IPS-18a (cell line): ENCODE measurements at regions not wholly inside any gene's neighbourhood (a gene's known extent, or its start where the extent isn't known, plus 50 kb on each side); places are given as distances from the start of the nearest gene placed in this dataset.

Source experiments
- H3K27ac ChIP-seq: one replicate; pipeline ENCODE4 v1.5.1; 2013; ENCODE audit warnings: low read length
- H3K27me3 ChIP-seq: one replicate; pipeline ENCODE4 v1.6.1; 2013; ENCODE audit warnings: mild to moderate bottlenecking, low read length; ENCODE audit not compliant: control insufficient read depth, insufficient read depth
- H3K36me3 ChIP-seq: one replicate; pipeline ENCODE4 v1.6.1; 2013; ENCODE audit warnings: low read depth, low read length; ENCODE audit not compliant: control insufficient read depth
- H3K4me1 ChIP-seq: one replicate; pipeline ENCODE4 v1.6.1; 2013; ENCODE audit warnings: low read depth, low read length; ENCODE audit not compliant: control insufficient read depth
- H3K4me3 ChIP-seq: one replicate; pipeline ENCODE4 v1.5.1; 2013; ENCODE audit warnings: low read length
- H3K9ac ChIP-seq: one replicate; pipeline ENCODE4 v1.6.1; 2013; ENCODE audit warnings: mild to moderate bottlenecking, low read length, moderate library complexity
- H3K9me3 ChIP-seq: one replicate; pipeline ENCODE4 v1.6.1; 2013; ENCODE audit warnings: low read depth, low read length; ENCODE audit not compliant: control insufficient read depth

DNA sequence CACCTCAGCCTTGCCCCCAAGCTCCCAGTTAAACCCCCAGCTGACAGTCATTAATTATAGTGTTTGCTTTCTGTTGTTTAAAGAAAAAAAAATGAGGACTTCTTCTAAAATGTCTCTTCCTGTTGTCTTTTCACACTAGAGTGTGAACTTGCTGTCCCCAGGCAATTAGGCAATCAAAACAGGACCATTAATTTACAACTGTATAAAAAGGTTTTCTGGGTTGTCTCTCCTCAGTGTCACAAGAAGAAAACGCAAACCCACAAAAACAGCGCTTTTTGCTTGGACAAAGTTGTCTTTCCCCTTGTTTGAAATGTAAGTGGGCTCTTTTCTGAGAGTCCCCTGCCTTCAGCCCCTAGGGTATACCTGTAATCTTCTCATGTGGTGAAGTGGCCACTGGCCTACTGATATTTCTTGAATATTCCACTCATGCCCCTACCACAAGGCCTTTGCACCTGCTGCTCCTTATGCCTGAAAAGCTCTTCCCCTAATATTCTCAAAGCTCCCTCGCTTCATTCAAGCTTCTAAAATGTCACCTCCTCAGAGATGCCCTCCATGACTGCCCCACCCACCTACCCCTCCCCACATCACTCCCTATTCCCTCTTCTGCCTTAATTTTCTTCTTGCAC, 158.9 kb upstream of the PWP1 start:
- H3K27ac ChIP-seq: no peak overlapping the region
- no peaks in the 10 kb centered on the region for H3K9me3 ChIP-seq
- H3K4me1 ChIP-seq: no peaks in the 10 kb centered on the region
- H3K4me3 ChIP-seq: no peak overlapping the region
- no peaks in the 10 kb centered on the region for H3K36me3 ChIP-seq
- no peak overlapping the region for H3K9ac ChIP-seq
- no peaks in the 10 kb centered on the region for H3K27me3 ChIP-seq

DNA sequence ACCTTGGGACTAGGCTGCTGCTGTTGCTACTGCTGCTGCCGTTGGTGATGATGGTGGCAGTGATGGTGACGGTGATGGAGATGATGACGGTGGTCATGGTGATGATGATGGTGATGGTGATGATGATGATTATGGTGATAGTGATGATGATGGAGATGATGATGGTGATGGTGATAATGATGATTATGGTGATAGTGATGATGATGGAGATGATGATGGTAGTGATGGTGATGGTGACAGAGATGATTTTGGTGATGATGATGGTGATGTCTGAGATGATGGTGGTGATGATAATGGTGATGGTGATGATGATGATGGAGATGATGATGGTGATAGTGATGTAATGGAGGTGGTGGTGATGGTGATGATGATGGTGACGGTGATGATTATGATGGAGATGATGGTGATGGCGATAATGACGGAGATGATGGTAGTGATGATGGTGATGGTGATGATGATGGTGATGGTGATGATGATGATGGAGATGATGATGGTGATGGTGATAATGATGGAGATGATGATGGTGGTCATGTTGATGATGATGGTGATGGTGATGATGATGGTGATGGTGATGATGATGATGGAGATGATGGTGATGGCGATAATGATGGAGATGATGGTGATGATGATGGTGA, 156.8 kb upstream of the PWP1 start:
- no peaks in the 10 kb centered on the region for H3K4me1 ChIP-seq
- no peak overlapping the region for H3K27ac ChIP-seq
- no peaks in the 10 kb centered on the region for H3K9me3 ChIP-seq
- H3K36me3 ChIP-seq: no peaks in the 10 kb centered on the region
- no peak overlapping the region for H3K4me3 ChIP-seq
- no peak overlapping the region for H3K9ac ChIP-seq
- H3K27me3 ChIP-seq: no peaks in the 10 kb centered on the region

DNA sequence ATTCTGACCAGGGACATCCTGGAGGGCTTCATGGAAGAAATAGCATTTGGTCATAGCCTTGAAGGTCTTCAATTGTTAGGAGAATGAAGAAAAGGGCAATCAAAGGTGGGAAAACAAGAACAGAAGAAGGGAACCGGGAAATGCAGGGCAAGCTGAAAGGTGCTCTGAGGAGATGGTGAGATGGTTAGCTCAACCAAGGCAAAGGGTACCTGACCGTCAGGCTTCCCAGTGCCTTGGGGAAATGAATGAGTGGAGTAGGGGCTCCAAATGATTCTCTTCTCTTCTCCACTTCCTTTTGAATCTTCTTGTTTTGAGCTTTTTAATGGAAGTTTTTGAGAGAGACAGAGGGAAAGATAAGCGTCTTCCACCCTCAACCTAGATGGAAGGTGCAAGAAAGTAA, 155.6 kb upstream of the PWP1 start:
- H3K27ac ChIP-seq: no peak overlapping the region
- H3K9me3 ChIP-seq: no peaks in the 10 kb centered on the region
- no peaks in the 10 kb centered on the region for H3K36me3 ChIP-seq
- H3K4me1 ChIP-seq: peaks cover 4% of the 10 kb centered on the region
- no peaks in the 10 kb centered on the region for H3K27me3 ChIP-seq
- no peak overlapping the region for H3K9ac ChIP-seq
- H3K4me3 ChIP-seq: no peak overlapping the region

DNA sequence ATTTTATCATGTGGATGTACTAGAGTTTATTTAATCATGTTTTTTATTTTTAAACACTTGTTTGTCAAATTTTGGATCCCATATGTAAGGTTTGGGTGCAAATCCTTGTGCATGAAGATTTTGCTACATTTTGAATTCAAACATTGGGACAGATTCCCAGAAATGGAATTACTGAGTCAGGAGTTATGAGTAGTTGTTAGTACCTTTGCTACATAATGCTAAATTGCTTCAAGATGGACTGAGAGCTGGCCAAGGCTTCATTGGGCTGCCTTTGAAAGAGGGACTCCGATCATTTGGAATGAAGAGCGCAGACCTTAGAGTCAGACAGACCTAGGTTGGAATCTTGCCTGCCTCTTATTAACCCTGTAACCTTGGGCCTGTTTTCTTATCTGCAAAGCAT, 154.9 kb upstream of the PWP1 start:
- H3K27me3 ChIP-seq: no peaks in the 10 kb centered on the region
- H3K36me3 ChIP-seq: no peaks in the 10 kb centered on the region
- H3K9me3 ChIP-seq: no peaks in the 10 kb centered on the region
- no peak overlapping the region for H3K4me3 ChIP-seq
- no peak overlapping the region for H3K27ac ChIP-seq
- H3K9ac ChIP-seq: no peak overlapping the region
- peaks cover 6% of the 10 kb centered on the region for H3K4me1 ChIP-seq

DNA sequence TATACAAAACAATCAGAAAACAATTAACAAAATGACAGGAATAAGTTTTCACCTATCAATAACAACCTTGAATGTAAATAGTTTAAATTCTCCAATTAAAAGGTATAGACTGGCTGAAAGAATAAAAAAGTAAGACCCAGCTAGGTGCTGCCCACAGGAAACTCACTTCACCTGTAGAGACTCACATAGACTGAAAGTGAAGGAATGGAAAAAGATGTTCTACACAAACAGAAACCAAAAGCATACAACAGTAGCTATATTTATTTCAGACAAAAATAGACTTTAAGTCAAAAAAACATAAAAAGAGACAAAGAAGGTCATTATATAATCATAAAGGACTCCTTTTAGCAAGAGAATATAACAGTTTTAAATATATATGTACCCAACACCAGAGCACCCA, 152.4 kb upstream of the PWP1 start:
- Histone ChIP-seq H3K9me3 (no peaks in the 10 kb centered on the region), H3K9ac (no peak overlapping the region), H3K36me3 (no peaks in the 10 kb centered on the region), H3K27ac (no peak overlapping the region), H3K4me1 (peaks cover 6% of the 10 kb centered on the region), H3K4me3 (no peak overlapping the region), H3K27me3 (no peaks in the 10 kb centered on the region)

DNA sequence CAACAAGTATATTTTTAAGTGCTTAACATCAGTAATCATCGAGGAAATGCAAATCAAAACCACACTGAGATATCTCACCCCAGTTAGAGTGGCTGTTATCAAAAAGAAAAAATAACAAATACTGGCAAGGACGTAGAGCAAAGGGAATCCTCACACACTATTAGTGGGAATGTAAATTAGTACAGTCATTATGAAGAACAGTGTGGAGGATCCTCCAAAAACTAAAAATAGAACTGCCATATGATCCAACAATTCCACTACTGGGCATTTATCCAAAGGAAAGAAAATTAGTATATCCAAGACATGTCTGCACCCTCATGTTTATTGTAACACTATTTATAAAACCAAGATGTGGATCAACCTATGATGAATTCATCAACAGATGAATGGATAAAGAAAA, 149.0 kb upstream of the PWP1 start:
- peaks cover 6% of the 10 kb centered on the region for H3K4me1 ChIP-seq
- no peak overlapping the region for H3K9ac ChIP-seq
- H3K4me3 ChIP-seq: no peak overlapping the region
- no peaks in the 10 kb centered on the region for H3K36me3 ChIP-seq
- H3K27me3 ChIP-seq: no peaks in the 10 kb centered on the region
- H3K27ac ChIP-seq: no peak overlapping the region
- no peaks in the 10 kb centered on the region for H3K9me3 ChIP-seq

DNA sequence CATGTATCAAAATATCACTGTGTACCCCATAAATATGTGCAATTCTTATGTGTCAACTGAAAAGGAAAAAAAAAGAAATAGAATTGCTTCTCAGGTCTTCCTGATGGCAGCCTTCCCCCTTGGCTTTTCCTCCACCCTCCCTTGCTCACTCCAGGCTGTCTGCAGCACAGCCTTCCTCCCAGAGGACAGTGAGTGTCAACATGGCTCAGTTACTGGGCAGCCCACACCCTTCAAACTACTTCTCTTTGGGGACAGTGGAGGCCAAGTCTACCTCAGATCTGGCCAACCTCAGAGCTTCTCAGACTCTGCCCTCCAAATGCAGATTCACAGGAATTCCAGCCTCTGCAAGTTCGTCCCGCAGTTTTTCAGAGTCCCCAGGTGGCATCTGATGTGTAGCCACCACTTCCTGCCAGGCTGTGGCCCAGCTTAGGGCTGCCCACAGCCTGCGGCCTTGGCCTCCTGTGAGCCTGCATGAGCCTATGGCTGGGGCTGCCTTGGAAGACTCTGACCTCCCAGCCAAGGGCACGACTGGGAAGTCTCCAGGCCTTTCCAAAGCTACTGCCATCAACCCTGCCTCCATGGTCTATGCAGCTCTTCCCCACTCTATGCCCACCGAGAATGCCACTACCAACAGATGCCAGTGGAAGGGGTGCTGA, 148.0 kb upstream of the PWP1 start:
- no peaks in the 10 kb centered on the region for H3K9me3 ChIP-seq
- peaks cover 6% of the 10 kb centered on the region for H3K4me1 ChIP-seq
- no peak overlapping the region for H3K4me3 ChIP-seq
- H3K27me3 ChIP-seq: no peaks in the 10 kb centered on the region
- H3K36me3 ChIP-seq: no peaks in the 10 kb centered on the region
- no peak overlapping the region for H3K27ac ChIP-seq
- H3K9ac ChIP-seq: no peak overlapping the region

DNA sequence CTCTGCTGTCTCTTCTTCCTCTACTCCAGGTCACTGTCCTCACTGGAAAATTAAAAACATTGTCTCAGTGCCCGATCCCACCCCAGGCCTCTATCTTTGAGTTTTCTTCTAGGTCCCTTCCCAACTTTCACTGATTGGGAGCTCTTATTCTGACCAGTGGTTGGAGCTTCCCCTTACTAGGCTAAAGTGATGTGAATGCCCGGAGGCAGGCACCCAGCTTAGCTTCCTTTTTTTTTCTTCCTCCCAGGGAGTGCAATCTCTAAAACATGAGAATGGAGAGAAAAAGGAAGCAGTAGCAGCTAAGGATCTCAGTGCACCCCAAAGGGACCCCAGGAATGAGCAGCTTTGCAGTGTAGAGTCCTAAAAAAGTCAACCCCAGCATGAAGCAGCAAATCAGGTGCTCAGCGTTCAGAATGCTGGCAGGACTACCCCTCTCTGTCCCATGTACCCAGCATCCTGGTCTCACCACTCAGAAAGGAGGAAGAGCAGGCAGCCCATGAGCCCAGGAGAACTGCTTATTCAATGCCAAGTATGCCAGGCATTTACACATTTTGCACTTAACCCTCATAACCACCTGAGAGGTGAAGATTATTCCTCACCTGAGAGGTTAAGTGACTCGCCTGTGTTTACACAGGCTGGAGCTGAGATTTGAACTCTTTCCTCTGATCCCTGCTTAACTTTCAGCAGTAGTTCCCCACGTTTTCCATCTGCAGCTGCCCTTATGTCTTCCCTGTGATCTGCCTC, 146.2 kb upstream of the PWP1 start:
- Histone ChIP-seq H3K9ac (no peak overlapping the region), H3K9me3 (no peaks in the 10 kb centered on the region), H3K27ac (no peak overlapping the region), H3K4me1 (peaks cover 6% of the 10 kb centered on the region), H3K27me3 (no peaks in the 10 kb centered on the region), H3K4me3 (no peak overlapping the region), H3K36me3 (no peaks in the 10 kb centered on the region)

DNA sequence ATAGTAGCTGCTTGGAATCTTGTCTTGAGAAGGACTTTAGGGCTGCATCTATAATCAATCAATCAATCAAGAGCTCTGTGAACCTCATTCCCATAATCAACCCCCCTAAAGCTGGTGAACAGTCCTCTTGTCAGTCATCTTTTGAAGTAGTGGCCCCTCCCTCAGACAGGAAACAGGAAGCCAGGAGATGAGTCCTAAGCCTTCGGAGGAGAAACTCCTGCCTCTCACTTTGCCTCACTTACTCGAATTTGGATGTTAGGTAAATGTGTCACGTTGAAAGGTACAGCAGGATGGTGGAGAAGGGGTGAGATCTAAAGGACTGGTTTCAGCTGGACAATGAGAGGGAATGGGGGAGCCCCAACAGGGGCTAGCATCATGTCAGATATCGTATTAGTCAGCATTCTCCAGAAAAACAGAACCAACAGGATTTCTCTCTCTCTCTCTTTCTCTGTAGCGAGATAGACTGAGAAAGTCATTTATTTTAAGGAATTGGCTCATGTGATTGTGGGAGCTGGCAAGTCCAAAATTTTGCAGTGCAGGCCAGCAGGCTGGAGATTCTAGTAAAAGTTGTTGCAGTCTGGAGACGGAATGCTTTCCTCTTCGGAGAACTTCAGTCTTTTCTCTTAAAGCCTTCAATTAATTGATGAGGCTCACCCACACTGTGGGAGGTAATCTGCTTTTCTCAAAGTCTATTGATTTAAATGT, 144.4 kb upstream of the PWP1 start:
- H3K4me3 ChIP-seq: no peak overlapping the region
- no peak overlapping the region for H3K9ac ChIP-seq
- H3K4me1 ChIP-seq: no peaks in the 10 kb centered on the region
- no peaks in the 10 kb centered on the region for H3K36me3 ChIP-seq
- H3K27me3 ChIP-seq: no peaks in the 10 kb centered on the region
- H3K27ac ChIP-seq: no peak overlapping the region
- H3K9me3 ChIP-seq: no peaks in the 10 kb centered on the region

DNA sequence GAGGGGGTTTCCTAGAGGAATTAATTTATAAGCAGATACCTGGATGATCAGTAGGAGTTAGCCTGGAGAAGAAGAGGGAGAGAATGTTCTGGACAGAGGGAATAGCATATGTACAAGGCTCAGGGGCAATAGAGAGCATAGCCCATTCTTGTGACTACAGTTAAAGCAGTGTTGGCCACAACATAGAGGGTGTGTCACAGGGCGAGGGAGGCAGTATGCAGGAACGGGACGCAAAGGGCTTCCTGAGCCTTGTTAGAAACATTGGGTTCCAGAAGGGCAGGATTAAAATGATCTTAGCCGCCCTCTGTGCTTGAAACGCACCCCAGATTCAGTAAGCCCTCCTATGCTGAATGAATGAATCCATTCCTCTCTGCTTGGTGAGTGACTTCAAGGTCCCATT, 142.2 kb upstream of the PWP1 start:
- no peak overlapping the region for H3K9ac ChIP-seq
- no peaks in the 10 kb centered on the region for H3K9me3 ChIP-seq
- no peaks in the 10 kb centered on the region for H3K4me1 ChIP-seq
- H3K27me3 ChIP-seq: no peaks in the 10 kb centered on the region
- H3K36me3 ChIP-seq: no peaks in the 10 kb centered on the region
- no peak overlapping the region for H3K4me3 ChIP-seq
- no peak overlapping the region for H3K27ac ChIP-seq

DNA sequence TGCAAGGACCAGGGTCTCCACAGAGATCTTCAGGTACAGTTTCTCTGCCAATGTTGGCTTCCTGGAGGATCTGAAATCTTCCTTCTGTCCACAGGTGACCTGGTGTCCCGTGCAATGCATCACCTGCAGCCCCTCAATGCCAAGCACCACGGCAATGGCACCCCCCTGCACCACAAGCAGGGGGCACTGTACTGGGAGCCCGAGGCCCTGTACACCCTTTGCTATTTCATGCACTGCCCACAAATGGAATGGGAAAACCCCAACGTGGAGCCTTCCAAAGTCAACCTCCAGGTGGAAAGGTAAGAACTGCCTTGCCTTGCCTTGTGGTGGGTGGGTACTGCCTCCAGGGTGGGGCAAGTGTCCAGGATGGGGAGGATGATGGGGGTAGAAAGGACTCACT, 141.8 kb upstream of the PWP1 start:
- no peaks in the 10 kb centered on the region for H3K27me3 ChIP-seq
- no peaks in the 10 kb centered on the region for H3K4me1 ChIP-seq
- H3K9me3 ChIP-seq: no peaks in the 10 kb centered on the region
- no peak overlapping the region for H3K9ac ChIP-seq
- no peak overlapping the region for H3K27ac ChIP-seq
- no peaks in the 10 kb centered on the region for H3K36me3 ChIP-seq
- H3K4me3 ChIP-seq: no peak overlapping the region
